ENCODE measurements at regions not wholly inside any gene's neighbourhood (a gene's known extent, or its start where the extent isn't known, plus 50 kb on each side); places are given as distances from the start of the nearest gene placed in this dataset.

DNA sequence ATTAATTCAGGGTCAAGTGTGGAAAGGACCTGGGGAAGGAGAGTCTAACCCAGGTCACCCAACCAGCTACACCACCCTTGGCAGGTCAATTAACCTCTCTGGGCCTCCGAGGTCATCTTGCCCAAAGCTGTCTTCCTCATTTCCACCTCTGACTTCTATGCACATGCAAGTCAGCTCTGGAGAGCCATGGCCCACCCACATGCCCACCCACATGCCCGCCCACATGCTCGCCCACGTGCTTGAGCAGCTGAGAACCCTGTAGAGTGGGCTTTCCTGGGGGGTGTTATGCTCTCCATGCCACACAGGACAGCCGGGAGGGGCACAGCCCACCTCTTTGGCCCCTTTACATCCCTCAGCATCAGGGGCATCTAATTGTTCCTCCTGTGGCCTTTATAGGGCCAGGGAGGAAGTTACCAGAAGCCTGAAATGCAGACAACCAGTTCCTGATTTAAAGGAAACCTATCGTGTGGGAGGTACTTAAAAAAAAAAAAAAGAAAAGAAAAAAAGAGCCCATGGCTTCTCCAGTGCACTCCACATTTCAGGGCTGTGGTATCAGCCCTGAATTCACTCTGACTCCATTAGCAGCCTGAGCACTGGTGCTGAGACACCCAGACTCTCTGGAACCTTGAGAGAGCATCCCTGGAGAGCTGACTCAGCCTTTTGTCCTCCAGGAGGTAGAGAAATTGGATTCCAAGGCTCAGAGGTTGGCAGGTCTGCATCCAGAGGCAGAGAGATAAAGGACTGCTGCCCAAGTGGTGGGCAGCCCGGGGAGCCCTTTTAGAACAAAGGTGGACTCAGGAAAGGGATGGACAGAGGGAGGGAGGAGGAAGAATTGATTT is 176.2 kb upstream of the ZMIZ1 start (continued):
- TF ChIP-seq FOSL2 (IDR thresholded peaks at IDR 0.05; ENCODE audit: borderline replicate concordance, low read depth) (no peak), POLR2AphosphoS5 (IDR thresholded peaks at IDR 0.05; ENCODE audit: low read depth, low read length) (no peak)

DNA sequence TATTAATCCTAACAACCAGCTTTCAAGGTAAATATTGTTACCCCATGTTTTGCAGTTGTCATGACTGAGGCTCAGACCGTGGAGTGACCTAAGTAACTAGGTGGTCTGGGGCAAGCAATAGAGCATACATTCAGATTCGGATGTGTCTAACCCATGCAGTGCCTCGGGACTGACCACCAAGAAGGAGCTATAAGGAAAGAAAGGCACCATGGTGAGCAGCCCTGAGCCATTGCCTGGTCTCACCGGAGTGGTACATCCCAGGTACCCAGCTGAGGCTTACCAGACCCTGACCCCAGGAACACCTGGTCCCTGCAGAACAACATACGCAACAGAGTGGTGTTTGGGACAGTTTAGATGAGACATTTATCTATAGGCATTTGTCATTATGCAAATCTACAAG is 175.5 kb upstream of the ZMIZ1 start:
- ChIA-PET CTCF (interaction anchor here (0.5 kb wide), 1 partner anchor 39 kb away, joined by 3 read pairs; no protein-coding TSS in a partner anchor), POLR2A (no interaction called here)
- Histone ChIP-seq H3K4me3 (ENCODE audit: low read depth in 2 of 2, low read length in 1 of 2) (no peak overlapping the region), H3K4me1 (ENCODE audit: control insufficient read depth in 1 of 2, insufficient read depth in 2 of 2, low read depth in 1 of 2, low read length in 1 of 2) (peaks cover 0 to 15% of the 10 kb centered on the region in 2 experiments; a peak in 2 of 4 replicates), H3K36me3 (replicated peaks in 1 of 2; ENCODE audit: control insufficient read depth in 1 of 2, insufficient read depth in 2 of 2, low read length in 1 of 2) (no peaks in the 10 kb centered on the region), H3F3A (replicated peaks; ENCODE audit: insufficient read depth) (no peaks in the 10 kb centered on the region), H3K4me2 (no peak overlapping the region), H2AFZ (ENCODE audit: low read depth) (no peak overlapping the region), H3K9me2 (no peaks in the 10 kb centered on the region), H3K79me2 (ENCODE audit: insufficient read depth) (no peaks in the 10 kb centered on the region), H3K9me3 (no peaks in the 10 kb centered on the region), H3K9ac (no peak overlapping the region), H3K27ac (ENCODE audit: low read depth in 2 of 2, low read length in 1 of 2) (no peak overlapping the region), H4K20me1 (ENCODE audit: insufficient read depth) (no peaks in the 10 kb centered on the region), H3K27me3 (ENCODE audit: insufficient read depth) (no peaks in the 10 kb centered on the region; the same call in 1 of the 2 replicates)
- TF ChIP-seq FOXM1 (IDR thresholded peaks at IDR 0.05; ENCODE audit: low read depth) (no peak), RCOR1 (IDR thresholded peaks at IDR 0.05; ENCODE audit: low read length) (no peak), FOXJ3 (CRISPR knock-in tag; IDR thresholded peaks at IDR 0.05) (no peak), NRF1 (IDR thresholded peaks at IDR 0.05; ENCODE audit: low read depth, low read length) (no peak), SMC3 (IDR thresholded peaks at IDR 0.05; ENCODE audit: low read depth, low read length) (no peak), RXRA (IDR thresholded peaks at IDR 0.05; ENCODE audit: borderline replicate concordance, low read depth) (no peak), EZH2phosphoT487 (IDR thresholded peaks at IDR 0.05; ENCODE audit: borderline replicate concordance, low read depth) (no peak), EP300 (IDR thresholded peaks at IDR 0.05; ENCODE audit: borderline replicate concordance in 1 of 2, low read depth in 1 of 2, low read length in 1 of 2) (no peak), CHD2 (IDR thresholded peaks at IDR 0.05; ENCODE audit: low read length, partially characterized antibody) (no peak), RAD21 (IDR thresholded peaks at IDR 0.05; ENCODE audit: low read length) (no peak), MEF2A (IDR thresholded peaks at IDR 0.05; ENCODE audit: borderline replicate concordance, low read depth) (no peak), JUND (IDR thresholded peaks at IDR 0.05) (no peak), SIN3A (IDR thresholded peaks at IDR 0.05; ENCODE audit: borderline replicate concordance, low read depth, low read length) (no peak), RFX5 (IDR thresholded peaks at IDR 0.05; ENCODE audit: low read length) (no peak)
- TF ChIP-seq, protein P1, sequence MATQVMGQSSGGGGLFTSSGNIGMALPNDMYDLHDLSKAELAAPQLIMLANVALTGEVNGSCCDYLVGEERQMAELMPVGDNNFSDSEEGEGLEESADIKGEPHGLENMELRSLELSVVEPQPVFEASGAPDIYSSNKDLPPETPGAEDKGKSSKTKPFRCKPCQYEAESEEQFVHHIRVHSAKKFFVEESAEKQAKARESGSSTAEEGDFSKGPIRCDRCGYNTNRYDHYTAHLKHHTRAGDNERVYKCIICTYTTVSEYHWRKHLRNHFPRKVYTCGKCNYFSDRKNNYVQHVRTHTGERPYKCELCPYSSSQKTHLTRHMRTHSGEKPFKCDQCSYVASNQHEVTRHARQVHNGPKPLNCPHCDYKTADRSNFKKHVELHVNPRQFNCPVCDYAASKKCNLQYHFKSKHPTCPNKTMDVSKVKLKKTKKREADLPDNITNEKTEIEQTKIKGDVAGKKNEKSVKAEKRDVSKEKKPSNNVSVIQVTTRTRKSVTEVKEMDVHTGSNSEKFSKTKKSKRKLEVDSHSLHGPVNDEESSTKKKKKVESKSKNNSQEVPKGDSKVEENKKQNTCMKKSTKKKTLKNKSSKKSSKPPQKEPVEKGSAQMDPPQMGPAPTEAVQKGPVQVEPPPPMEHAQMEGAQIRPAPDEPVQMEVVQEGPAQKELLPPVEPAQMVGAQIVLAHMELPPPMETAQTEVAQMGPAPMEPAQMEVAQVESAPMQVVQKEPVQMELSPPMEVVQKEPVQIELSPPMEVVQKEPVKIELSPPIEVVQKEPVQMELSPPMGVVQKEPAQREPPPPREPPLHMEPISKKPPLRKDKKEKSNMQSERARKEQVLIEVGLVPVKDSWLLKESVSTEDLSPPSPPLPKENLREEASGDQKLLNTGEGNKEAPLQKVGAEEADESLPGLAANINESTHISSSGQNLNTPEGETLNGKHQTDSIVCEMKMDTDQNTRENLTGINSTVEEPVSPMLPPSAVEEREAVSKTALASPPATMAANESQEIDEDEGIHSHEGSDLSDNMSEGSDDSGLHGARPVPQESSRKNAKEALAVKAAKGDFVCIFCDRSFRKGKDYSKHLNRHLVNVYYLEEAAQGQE (IDR thresholded peaks at IDR 0.05; ENCODE audit: low read depth, low read length), result no peak
- TF ChIP-seq, protein P2, sequence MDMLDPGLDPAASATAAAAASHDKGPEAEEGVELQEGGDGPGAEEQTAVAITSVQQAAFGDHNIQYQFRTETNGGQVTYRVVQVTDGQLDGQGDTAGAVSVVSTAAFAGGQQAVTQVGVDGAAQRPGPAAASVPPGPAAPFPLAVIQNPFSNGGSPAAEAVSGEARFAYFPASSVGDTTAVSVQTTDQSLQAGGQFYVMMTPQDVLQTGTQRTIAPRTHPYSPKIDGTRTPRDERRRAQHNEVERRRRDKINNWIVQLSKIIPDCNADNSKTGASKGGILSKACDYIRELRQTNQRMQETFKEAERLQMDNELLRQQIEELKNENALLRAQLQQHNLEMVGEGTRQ (IDR thresholded peaks at IDR 0.05; ENCODE audit: borderline replicate concordance, low read depth, low read length), result no peak
- TF ChIP-seq, protein P3, sequence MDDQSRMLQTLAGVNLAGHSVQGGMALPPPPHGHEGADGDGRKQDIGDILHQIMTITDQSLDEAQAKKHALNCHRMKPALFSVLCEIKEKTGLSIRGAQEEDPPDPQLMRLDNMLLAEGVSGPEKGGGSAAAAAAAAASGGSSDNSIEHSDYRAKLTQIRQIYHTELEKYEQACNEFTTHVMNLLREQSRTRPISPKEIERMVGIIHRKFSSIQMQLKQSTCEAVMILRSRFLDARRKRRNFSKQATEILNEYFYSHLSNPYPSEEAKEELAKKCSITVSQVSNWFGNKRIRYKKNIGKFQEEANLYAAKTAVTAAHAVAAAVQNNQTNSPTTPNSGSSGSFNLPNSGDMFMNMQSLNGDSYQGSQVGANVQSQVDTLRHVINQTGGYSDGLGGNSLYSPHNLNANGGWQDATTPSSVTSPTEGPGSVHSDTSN (IDR thresholded peaks at IDR 0.05), result no peak
- 49% methylated on average over 4 of the region's 5 CpGs for WGBS (ENCODE audit: low lambda C conversion rate)
- DNase-seq, result no peak
